ENCODE measurements at regions not wholly inside any gene's neighbourhood (a gene's known extent, or its start where the extent isn't known, plus 50 kb on each side); places are given as distances from the start of the nearest gene placed in this dataset.

DNA sequence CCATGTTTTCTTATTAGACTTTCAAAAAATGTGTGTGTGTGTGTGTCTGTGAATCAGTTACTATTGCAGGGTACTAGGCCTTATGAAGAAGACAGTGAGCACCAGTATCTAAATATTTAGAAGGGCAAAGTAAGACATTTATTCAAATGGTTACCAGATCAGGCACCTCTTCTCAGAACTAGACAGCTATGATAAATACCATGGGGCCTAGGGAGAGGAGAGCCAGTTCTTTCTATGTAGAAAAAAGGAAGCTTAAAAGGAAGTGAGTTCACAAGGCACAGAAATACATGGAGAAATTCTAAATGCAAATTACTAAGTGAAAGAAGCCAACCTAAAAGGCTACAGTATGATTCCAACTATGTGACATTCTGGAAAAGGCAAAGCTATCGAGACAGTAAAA is 261.3 kb downstream of the SOX11 start:
- no peak for DNase-seq (ENCODE audit: low read depth in 3 of 3)

DNA sequence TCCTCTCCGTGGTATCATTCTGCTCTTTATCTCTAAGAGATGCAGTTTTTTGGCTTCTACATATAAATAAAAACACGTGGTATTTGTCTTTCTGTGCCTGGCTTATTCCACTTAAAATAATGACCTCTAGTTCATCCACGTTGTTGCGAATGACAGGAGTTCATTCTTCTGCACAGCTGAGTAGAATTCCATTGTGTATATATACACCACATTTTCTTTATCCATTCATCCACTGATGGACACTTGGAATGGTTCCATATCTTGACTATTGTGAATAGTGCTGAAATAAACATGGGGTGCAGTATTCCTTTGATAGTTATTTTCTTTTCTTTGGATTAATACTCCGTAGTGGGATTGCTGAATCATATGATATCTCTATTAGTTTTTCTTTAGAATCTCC is 262.3 kb downstream of the SOX11 start:
- no peak for DNase-seq (ENCODE audit: low read depth in 3 of 3)

DNA sequence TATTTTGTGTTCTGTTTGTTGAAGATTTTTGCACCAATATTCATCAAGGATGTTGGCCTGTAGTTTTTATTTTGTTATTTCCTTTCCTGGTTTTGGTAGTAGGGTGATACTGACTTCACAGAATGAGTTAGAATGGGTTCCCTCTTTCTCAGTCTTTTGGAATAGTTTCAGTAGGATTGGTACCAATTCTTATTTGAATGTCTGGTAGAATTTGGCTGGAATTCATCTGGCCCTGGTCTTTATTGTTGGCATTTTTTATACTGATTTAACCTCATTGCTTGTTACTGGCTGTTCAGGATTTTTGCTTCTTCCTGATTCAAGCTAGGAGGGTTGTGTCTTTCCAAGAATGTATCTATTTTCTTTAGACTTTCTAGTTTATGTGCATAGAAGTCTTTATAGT is 263.7 kb downstream of the SOX11 start:
- no peak for DNase-seq (ENCODE audit: low read depth in 3 of 3)

DNA sequence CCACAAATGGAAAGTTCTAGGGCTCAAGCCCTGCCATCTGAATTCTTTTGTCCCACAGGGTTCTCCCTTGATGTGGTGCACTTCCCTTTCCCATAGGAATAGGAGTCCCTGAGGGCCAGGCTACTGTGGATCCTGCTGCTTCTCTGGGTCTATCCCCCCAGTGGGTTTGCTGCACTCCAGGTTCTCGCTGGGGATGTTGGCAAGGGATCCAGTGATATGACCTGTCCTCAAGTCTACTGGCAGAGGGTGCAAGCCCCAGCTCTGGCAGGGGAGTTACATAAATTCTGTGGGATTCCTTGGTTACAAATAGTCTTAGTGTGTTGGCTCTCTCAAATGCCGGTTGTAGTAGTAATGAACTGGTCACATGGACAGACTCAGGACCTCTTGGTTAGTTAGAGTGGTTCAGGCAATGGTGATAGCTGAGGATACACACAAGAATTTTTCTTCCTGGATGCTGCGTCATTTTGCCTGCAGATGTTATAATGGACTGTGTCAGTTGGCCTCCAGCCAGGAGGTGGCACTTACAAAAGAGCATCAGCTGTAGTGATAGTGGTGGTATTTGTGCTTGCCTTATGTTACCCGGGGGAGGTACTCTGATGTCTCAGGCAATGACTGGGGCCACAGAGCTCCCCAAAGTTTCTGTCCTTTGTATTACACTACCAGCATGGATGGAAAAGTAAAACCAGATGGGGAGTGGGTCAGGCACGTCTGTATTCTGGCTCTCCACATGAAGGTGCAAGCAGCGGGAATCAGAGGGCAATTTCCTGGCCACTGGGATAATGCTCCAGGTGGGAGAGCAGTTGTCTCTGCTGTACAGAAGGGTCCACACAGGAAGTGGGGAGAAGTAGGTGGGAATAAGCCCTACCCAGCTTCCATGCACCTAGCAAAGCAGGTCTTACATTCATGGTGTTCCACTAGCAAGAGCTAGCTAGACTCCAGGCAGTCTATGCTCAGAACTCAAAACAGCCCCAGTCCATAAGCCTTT is 267.9 kb downstream of the SOX11 start:
- no peak for DNase-seq (ENCODE audit: low read depth in 3 of 3)

DNA sequence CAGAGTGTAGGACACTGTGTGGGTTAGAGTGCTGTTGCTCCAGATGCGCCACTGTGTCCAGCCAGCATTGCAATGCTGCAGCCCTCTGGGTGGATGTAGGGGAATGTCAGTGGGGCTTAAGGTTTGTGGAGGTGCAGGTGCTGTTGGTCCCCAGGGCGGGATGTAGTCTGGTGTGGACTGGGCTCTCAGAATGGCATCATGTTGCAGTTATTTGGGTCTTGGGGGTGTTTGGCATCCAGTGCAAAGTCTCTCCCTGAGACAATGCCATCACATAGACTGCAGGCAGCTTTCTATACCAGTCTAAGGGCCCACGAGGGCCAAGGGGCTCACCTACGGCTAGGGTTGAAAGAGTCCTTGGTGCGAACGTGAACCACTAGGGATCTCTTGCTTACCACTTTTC is 275.3 kb downstream of the SOX11 start:
- no peak for DNase-seq (ENCODE audit: low read depth in 3 of 3)

DNA sequence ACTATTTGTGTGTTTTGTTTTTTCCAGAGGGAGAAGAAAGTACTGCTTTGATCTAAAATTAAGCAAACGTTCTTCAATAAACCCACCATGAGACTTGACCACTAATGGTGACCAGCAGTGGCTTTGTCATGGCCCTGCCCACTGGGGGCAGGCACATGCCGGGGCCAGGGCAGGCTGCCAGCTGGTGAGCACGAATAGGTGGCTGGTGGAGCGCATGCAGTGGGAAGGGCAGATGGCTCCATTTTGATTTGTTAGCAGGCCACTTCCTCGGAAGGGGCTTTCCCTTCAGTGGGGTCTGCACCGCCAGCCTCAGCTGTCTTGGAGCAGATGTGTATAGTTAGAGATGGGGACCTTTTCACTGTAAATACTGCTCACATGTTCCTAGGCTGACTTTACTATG is 277.1 kb downstream of the SOX11 start:
- no peak for DNase-seq (ENCODE audit: low read depth in 3 of 3)

DNA sequence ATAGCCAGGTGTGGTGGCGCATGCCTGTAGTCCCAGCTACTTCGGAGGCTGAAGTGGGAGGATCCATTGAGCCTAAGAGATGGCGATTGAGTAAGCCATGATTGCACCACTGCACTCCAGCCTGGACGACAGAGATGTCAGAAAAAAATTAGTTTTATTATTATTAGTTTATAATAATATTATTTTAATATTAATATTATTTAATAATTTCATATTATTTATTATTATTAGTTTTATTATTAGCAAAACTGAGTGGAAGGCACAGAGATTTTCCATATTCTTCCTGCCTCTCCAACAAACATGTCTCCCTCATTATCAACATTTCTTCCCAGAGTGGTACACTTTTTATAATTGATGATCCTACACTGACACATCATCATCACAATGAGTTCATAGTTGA is 278.2 kb downstream of the SOX11 start:
- no peak for DNase-seq (ENCODE audit: low read depth in 3 of 3)

DNA sequence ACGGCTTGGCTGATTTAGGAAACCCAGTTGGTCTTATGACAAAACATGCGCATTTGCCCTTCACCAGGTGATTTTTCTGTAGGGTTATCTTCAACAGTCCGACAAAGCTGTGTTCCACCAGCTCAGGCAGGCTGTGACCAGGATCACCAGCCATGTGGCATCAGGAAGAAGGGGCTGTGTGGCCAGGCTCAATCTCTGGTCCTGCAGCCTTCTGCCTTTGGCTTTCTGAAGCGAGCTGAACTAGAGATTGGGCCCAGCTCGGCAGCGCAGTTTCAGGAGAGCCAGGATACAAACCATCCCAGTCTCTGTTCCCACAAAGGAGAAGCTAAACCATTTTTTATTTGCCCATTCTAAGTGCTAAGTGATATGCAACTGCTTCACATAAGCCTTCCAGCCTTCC is 282.3 kb downstream of the SOX11 start:
- no peak for DNase-seq (ENCODE audit: low read depth in 3 of 3)

DNA sequence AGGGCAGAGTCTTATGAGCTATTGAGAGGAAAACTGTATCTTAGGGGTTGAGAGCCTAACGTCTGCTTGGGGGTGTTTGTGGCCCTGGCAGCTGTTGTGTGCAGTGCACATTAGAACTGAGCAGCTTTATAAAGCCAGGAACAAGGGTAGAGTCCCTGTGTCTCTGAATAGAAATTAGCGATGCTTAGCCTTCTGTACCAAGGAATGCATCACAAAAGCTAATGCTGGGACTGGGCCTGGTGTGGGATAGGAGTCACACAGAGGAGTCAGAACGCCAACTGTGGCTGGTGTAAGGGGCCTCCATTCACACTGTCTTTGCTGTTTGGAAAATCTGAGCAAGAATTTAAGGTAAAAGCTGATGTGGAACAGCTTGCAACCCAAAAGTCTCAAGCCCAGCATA is 283.2 kb downstream of the SOX11 start:
- DNase-seq (ENCODE audit: low read depth in 3 of 3) = no peak

DNA sequence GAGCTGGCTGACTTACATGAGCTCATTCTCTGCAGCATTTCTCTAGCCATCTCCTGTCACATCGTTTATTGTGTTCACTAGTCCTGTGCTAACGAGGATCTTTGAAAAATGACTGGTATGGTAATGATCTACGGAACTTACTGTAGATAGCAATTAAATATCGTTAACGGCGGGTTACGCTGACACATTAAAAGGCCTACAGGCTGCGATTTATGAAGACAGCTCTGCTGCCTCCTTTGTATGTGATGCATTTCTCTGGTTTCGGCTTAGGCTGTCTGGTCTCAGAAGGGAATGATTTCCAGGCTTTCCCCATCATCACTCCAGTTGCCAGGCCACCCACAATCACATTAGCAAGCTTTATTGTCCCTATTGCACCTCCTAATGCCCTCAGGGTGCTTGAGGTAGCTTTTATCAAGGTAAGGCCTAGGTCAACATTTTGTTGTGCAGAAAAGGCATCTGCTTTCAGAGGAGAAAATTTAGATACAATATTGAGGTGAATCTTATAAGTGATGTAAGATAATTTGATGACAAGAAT is 284.4 kb downstream of the SOX11 start:
- no peak for DNase-seq (ENCODE audit: low read depth in 3 of 3)

DNA sequence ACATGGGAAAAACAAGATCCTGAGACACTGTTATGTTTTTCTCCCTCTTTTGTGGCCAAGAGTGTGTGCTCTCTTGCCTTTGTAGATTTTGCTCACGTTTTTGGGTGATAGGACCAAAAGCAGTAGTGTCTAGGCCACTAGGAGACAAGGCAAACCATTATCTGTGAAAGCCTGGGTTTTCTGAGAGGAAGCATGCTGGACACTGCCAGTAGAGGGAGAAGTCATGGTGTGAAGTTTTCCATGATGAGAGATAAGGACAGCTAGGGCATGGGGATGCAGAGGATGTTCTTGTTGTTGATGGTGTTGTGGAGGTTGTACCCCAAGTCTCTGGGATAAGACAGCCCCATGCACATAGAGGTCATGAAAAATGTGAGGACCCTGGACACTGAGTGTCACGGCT is 285.3 kb downstream of the SOX11 start:
- DNase-seq (ENCODE audit: low read depth in 3 of 3) = no peak

DNA sequence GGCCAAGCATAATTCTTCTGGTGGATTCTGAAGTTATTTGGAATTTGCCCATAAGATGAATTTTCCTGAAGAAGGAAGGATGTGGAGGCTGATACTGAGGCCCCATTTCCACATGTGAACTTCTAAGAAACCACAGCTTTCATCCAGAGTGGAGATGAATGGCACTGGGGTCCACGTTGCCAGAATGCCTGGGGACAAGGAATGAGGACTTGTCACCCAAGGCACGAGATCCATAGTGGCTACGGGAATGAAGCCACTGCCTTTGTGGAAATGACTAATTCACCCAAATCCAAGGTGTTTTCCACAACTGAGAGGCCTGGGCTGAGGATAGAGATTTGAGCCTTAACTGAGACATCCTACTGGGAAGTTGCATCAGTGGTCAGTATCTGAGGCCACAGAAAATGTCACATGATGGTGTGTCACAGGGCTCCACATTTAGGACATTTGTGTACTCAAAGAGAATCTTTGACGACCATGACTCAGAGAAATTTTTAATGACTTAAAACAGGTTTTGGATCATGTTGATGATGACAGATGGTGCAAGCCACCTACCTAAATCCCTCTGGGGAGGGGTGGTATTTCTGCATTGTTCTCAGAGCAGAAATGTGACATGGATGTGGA is 286.1 kb downstream of the SOX11 start:
- no peak for DNase-seq (ENCODE audit: low read depth in 3 of 3)

DNA sequence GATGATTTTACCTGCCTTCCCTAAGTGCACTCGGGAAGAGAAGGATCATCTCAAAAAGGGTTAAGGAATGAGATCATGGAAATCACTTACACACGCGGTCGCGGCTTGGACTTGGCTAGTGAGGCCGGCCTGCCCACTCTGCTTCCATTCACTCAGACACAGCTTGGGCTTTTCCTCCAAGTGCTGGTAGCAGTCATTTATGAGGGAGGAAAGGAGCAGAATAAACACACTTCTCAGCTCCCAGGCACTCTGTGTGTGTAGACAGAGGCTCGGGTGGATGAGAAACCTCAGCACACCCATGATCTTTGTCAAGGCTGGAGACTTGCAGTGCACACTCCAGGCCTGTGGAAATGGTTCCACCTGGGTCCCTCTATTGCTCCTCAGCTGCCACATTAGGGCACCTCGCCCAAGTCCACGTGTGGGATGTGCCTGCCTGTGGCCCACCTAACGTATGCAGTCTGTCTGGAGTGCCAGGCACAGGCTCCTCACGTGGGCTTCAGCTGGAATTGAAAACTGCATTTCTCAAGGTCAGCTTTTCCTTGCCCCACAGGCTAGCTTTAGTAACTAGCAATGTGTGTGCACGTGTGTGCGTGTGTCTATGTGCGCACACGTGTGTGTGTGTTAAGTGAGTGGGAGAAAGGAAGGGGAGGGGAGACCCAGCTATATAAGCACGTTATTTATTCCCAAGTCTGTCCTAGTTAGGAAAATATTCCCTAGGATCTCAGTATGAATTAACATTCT is 288.4 kb downstream of the SOX11 start:
- no peak for DNase-seq (ENCODE audit: low read depth in 3 of 3)

DNA sequence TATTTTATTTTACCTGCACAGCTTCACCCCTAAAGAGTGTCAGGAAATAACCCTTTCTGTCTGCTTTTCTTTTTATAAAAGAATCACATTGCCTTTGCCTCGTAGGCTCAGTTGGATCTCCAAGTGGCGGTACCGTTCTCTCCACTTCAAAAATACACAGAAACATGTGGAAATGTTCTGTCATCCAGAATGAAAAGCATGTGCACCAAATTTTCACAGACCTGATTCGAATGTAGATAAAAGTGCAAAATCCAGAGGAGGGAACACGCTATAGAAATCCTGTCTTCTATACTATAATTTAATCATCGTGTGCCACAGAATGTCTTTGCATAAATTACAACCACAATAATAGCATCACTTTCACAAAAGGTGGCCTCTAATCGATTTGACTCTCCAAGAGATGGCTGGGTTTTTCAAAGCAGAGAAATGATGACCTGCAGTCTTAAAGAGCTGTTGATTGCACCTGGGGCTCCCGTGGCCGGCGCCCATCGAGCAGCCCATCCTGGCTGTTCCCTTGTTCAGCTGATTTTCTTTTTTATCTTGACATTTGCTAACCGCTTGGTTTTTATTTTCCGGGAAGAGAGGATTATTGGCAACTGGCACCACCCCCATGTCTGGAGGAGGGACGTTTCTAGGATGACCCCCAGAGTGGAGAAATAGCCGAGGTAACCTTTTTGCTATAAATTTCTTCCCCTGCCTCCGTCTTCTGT is 290.2 kb downstream of the SOX11 start:
- no peak for DNase-seq (ENCODE audit: low read depth in 3 of 3)

DNA sequence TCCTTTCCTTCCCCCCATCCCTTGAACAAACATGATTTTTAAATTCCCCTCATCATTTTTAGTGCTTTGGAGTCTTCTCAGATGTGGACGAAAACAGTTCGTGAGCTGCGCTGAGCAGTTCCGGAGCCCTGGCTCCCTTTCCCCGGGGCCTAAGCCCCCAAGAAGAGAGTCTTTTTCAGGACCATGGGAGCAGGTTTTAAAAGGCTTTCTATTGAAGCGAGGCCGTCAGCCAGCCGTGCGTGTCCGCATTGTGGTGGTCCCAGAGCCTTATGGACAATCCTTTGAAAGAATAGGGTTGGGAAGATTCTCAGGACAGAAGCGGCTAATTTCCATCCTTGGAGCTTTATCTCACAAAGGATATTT is 290.7 kb downstream of the SOX11 start:
- DNase-seq (ENCODE audit: low read depth in 3 of 3) = no peak

DNA sequence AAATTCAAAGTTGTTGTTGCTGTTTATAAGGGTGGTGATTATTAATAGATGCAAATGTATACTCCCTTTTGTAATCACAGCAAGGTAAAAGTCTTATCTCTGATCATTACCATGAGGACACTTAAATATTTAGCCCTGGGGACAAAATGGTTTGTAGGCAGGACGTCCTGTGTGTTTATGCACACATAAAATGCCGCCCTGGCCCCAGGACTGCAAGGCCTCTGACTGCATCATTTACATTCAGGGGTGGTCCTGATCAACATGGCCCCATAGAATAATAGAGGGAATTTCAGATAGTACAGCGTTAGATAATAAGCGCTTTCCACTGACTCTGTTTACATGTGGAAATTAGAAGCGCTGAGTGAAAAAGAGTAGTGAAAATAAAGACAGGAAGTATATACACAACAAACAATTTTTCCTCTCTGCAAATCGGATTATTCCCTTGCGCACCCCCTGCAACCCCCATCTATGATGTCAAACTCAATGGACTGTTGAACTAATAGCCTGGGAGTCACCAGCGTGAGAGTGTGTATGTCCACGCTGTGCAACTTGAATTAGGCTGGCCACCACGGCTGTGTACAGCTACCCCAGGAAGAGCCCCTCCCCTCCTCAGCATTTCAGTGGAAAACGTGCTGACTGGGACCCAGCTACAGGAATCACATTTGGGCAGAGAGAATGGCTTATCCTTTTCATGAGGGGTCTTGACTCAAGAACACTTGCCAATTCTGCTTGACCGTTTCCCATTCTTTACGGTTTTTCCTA is 291.5 kb downstream of the SOX11 start:
- DNase-seq (ENCODE audit: low read depth in 3 of 3) = no peak

DNA sequence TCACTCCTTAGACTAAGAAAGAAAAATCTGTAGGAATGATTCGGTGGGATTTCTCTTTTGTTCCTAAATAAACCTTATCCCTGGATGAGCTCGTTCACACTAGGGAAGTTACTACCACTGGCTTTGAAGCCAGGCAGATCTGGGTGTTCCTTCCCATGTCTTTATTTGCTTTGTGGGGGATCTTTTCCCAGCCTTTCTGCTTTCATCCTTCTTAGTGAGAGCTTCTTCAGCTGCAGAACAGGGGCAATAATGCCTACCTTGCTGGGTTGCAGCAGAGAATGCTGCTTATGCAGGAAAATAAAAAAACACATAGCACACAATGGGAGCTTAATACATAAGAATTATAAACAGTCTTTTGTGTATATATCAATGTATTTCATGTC is 292.1 kb downstream of the SOX11 start:
- no peak for DNase-seq (ENCODE audit: low read depth in 3 of 3)

DNA sequence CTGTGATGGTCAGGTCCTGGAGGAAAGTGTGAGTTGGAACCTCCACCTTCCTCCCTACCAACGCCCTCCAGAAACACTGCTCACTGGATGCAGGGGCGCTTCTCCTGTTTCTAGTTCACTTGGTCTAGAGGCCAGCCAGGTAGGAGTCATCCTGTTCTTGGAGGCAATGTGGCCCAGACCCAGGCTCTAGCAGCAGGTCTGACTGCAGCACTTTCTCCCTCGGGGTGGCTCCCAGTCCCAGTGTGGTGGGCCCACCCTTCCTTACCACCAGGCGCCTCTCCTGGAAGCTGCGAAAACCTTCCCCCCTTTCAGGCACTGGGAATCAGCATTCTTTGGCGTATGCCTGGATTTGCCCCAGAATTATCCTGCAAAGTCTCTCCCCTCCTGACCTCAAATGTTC is 292.8 kb downstream of the SOX11 start:
- DNase-seq (ENCODE audit: low read depth in 3 of 3) = no peak

DNA sequence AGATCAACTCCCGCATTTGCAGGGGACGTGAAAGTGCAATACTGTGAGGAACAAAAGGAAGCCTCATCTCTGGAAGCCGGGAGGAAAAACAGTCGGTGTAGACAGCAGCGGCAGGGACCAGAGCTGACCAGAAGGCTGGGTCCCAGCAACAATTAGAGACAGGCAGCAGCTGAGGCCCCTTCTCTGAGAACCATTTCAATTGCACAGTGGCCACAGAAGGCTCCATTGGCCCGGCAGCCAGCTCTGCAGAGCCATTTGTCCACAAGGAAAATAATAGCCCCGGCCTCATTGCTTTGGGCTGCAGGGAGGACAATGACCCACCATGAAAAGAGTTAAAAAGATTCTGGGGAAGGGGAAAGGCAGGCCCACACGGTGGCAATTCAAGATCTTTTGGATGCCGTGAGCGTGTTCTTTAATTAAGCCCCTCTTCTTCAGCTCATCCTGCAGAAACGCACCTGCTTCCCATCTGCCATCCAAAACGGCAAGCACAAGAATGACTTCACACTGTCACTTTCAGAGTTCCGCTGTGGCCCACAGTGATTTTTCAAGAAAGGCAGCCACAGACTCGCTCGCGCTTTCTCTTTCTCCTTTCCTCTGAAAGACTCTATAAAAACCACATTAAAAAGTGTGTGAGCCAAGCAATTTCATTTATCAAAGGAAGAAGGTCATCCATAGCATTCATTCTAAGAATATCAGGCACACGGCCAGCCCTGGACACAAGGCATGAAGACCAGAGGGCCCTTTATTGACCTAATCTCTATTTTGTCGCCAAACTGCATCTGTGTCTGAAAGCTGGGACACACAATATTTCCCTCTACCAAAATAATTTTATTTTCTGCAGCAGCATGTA is 293.6 kb downstream of the SOX11 start:
- no peak for DNase-seq (ENCODE audit: low read depth in 3 of 3)
